Fibroblast of skin of left biceps (primary cell): ENCODE measurements at regions not wholly inside any gene's neighbourhood (a gene's known extent, or its start where the extent isn't known, plus 50 kb on each side); places are given as distances from the start of the nearest gene placed in this dataset.

Source experiments
- DNase-seq, 2 experiments: peaks; one replicate each; pipeline ENCODE4 v3.0.0-alpha.2; 2013; ENCODE audit warnings: low read depth in 2 of 2

DNA sequence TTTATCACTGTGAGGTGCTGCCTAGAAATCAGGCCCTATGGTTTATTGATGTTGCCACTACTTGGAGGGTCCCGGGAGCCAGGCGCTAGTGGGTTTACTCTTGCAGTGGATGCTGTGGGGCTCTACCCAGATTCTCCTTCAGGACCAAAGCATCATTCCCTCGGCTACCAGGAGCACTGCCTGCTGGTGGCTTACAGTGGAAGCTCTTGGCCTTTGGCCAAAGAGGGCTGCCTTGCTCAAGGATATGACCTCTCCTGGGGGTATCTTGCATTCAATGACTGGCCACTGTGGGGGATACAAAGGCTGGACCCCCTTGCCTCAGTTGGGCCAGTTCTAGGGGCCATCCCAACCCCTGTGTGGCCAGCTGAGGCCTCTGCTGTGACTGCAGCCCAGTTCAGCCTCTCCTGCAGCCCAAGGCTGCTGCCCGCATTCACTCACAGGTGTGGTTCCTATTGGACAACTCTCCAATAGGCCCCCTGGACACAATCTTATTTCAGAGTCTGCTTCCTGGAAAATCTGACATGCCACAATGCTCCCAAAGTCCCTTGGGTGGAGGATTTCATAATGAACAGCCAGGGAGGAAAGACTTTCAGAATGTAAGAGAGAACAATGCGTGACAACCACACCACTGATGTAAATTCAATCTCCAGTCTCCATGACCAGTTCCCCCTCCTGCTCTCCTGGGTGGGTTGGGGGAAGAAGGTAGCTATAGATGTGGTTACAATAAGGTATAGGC, 196.3 kb downstream of the SNX10 start:
- DNase-seq = no peak

GRCh38 chr7:26489391-26489790, 197.7 kb downstream of the SNX10 start:
- DNase-seq = no peak

- DNase-seq = no peak
Observed at GRCh38 chr7:26489906-26490639, 198.4 kb downstream of the SNX10 start.

- DNase-seq = no peak
Observed at GRCh38 chr7:26490640-26491624, 199.3 kb downstream of the SNX10 start.

DNA sequence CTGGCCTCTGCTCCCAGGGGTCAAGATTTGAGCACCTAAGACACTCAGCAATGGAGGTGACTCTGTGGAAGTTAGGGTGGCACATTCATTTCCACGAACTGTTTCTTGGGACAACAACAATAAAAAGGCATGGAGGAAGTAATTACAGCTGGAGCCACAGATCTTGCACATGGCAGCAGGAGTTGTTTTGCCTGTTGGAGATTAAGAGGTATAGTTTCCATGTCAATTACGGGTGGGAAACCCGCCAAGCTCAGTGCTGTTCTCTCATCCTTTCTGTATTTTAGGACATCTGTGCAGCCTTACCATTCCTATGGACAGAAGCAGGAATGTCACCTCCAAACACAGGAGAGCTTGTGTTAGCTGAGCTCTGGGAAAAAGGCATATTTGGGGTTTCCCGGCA, 201.2 kb downstream of the SNX10 start:
- DNase-seq = no peak

DNA sequence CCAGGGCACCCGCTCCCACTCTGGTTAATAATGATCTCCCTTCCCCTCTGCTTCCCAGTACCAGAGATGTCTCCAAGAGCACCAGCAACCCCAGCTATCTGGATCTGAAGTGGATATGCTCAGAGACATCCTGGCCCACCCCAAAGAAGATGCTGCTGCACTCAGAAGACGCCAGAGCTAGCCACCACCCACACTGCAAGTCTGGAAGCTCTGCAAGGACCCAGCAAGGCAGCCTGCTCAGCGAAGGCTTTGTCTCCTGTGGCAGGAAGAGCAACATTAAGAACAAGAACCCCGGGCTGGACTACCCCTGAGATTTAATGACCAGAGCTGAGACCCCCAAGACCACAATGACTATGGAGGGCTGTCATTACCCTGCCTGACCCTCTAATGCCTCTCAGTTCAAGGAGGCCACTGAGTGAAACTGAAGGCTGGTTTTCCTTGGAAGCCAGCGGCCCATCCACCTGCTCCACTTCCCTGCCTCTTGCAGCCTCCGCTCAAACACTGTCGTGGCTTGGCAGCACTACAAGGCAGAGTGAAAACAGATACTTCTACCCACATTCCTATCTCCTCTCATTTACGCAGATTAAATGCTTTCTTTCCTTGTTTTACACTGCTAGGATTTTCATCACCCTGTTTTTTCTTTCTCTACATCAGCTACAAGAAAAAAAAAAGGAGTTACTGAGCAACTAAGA, 202.2 kb downstream of the SNX10 start:
- no peak for DNase-seq

DNA sequence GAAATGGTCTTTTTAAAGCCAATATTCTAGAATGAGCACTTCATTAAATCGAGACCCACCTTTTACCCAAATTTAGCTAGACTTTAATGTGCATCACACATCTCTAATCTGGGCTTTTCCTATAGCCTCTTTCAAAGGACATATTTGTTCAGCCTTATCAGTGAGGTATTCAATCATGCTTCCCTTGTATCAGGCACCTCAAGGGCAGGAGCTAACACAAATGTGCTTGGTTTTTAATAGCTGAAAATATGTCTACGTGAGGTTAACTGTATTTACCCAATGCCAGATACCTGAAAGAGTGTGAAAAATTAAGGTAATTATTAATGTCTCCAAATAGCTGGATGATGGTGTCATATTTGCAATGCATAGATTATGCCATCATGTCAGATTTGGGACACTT, 203.9 kb downstream of the SNX10 start:
- no peak for DNase-seq

DNA sequence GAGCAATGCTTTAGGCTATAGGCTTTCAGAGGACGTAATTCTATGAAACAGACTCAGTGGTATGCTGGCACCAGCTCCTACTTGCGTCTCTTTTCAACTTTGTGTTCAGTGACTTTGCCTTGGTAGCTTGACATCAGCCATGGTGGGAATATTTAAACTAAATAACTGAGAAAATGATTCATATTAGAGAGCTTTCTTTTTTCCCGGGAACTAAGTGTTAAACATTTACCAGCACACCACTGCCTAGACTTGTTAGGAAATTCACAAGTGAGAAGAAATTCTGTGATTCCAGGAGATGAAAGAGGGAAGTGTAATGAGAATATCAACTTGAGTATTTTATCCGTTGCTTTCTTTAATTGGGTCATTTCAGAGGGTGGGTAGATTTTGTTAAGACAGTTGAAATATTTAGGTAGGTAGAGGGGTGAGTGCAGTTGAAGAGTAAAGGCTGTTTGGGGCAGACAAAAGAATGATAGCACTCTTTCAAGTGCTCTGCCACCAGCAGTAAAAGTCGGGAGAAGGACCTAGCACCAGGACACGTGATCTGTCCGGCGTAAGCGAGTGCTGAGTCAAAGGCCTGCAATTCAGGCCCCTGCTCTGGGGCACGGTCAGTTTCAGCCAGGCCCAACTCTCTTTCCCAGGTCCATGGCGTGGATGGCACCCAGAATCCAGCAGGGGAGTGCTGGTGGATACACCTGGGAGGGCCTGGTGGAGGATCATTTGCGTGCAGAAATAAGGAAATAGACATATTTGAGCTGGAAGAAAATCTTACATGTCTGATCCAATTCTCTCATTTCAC, 206.3 kb downstream of the SNX10 start:
- DNase-seq = no peak

- DNase-seq = no peak
Observed at GRCh38 chr7:26499315-26499897, 207.7 kb downstream of the SNX10 start.

GRCh38 chr7:26500749-26501352, 209.2 kb downstream of the SNX10 start:
- DNase-seq = no peak

DNA sequence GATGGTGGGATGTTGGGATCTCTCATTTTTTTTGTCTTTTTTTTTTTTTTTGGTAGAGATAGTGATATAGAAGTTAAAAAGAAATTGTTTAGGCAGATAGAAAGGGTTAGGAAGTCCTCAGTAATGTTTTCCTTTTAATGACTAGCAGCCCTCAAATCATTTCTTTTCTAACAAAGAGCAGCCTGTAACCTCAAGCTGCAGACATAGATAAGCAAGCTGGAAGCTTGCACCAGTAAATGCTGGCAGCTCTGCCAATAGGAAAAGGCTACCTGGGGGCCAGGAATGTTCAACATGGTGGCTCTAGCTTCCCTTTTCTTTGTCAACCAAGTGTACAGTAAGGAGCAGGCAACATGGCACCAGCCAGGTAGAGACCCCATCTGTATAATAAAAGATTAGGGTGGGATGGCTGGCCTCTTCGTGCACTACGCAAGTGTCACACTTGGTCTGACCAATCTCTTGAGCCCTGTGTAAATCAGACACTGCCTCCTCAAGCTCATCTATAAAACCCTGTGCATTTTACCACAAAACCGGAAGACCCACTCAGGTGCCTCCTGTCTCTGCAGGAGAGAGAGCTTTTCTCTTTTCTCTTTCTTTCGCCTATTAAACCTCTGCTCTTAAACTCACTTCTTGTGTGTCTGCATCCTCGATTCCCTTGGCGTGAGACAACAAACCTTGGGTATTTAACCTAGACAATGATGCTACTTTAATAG, 212.9 kb downstream of the SNX10 start:
- DNase-seq = no peak

DNA sequence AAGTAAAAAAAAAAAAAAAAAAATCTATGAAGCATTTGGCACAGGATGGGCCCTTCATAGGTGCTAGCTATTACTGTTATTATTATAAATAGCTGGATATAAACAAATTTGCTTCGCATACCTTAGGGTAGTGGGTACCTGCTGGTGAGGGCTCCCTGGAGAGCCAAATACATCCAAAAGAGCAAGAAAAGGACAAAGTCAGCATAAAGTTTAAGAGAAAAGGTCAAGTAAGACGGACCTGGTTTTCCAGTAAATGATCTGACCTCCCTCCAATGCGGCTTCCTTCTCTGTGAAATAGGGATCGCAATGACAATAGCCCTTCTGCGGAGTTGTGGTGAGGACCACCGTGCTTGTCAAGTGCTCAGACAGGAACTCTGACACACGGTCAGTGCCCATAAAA, 214.5 kb downstream of the SNX10 start:
- DNase-seq = no peak

- no peak for DNase-seq
Observed at GRCh38 chr7:26507108-26507987, 215.7 kb downstream of the SNX10 start.

DNA sequence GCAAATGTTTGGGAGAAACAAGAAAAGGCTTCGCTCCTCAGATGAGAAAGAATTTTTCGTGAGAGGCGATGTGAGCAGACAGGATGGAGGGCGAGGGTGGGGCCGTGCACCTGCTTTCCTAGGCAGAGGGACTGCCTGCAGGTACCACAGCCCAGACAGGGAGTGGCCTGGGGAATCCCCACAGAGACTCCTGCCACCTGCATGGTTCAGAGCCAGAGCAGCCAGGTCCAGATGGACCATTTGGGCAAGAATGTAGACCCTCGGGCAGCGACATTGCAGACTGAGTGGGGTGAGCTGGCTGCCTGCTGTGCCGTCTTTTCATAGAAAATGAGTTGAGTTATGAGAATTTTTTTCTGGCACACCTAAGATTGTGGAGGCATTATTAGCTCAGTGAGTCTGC, 216.8 kb downstream of the SNX10 start:
- no peak for DNase-seq

- DNase-seq = no peak
Observed at GRCh38 chr7:26508917-26509316, 217.3 kb downstream of the SNX10 start.

GRCh38 chr7:26510231-26510957, 218.7 kb downstream of the SNX10 start:
- DNase-seq = no peak

DNA sequence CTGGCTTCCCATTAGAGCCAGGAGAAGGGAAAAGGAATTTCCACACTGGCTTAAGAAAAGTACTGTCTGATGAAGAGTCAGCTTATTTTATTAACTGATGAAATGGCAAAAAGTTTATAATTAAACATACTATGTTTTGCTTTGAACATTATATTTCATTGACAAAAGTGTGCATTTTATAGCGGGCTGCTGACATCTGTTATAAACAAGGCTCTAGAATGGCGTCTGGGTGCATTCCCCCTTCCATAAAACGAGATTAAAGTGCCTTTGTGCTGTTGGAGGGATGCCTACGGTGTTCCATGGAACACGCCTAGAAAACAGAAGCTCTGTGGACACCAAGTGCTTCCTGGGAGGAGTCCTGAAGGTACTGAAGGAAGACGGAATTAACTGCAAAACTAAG, 220.2 kb downstream of the SNX10 start:
- no peak for DNase-seq

DNA sequence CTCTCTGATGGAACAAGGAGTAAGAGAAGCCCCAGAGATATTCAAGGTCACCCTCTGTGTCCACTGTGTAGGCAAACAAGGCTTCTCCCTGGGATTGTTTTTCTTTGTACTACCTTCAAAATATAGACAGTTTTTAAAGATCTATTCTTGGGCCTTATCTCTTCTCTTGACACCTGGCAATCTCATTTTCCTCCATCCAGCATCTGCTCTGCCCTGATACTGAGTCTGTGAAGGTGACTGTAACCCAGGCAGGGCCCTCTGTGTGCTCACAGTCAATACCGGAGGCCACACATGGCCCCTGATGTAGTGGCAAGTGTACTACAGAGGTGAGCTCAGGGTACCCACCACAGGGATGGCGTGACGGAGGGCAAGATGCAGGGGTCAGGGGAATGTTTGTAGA, 221.1 kb downstream of the SNX10 start:
- DNase-seq = no peak
